Nephron progenitor cell (in vitro differentiated cells): ENCODE measurements at regions not wholly inside any gene's neighbourhood (a gene's known extent, or its start where the extent isn't known, plus 50 kb on each side); places are given as distances from the start of the nearest gene placed in this dataset.

Experiments used
- DNase-seq: peaks from one replicate; pipeline ENCODE4 v3.0.0; 2021
- H3K27ac Mint-ChIP-seq: 2 replicates; pipeline ENCODE4 v1.8.0; 2021; ENCODE audit warnings: mild to moderate bottlenecking, moderate library complexity, mixed read lengths
- H3K27me3 Mint-ChIP-seq: 2 replicates; pipeline ENCODE4 v1.8.0; 2021; ENCODE audit warnings: mild to moderate bottlenecking, low read depth, mixed read lengths; ENCODE audit not compliant: poor library complexity
- H3K36me3 Mint-ChIP-seq: 2 replicates; pipeline ENCODE4 v1.8.0; 2021; ENCODE audit warnings: low read depth, mixed read lengths
- H3K4me1 Mint-ChIP-seq: 2 replicates; pipeline ENCODE4 v1.8.0; 2021; ENCODE audit warnings: mixed read lengths
- H3K4me3 Mint-ChIP-seq: 2 replicates; pipeline ENCODE4 v1.8.0; 2021; ENCODE audit warnings: mild to moderate bottlenecking, moderate library complexity, mixed read lengths
- H3K9me3 Mint-ChIP-seq: 2 replicates; pipeline ENCODE4 v1.8.0; 2021; ENCODE audit warnings: mild to moderate bottlenecking, moderate library complexity, mixed read lengths
- TF ChIP-seq, protein P1 (sequence below): fragments of 200-600 bp; sonication (generic); IDR thresholded peaks from 2 replicates; pipeline ENCODE4 v1.5.0; 2021; ENCODE audit warnings: antibody characterized with exemption

DNA sequence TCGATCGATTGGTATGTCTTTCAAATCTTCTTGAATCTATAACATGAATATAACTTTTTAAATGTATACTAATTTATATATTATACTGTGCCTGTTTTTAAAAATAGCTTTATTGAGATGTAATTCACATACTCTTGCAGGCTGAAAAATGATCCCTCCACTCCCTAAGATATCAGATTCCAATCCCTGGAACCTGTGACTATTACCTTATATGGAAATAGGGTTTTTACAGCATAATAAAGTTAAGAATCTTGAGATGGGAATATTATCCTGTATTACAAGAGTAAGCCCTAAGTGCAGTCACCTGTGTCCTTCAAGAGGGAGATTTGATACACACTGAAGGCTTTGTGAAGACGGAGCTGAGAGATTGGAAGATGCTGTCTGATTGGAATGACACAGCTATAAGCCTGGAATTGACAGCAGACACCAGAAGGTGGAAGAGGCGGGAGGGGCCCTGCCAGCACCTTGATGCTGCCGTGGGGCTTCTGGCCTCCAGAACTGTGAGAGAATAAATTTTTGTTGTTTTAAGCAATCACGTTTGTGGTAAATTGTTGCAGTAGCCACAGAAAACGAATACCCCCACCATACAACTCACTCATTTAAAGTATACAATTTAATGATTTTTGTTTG is 161.3 kb downstream of the RMI1 start:
- Mint-ChIP-seq H3K27ac (no peak overlapping the region), H3K9me3 (no peaks in the 10 kb centered on the region), H3K4me1 (peaks cover 40% of the 10 kb centered on the region), H3K4me3 (peak overlapping the region; percentile 60), H3K36me3 (no peaks in the 10 kb centered on the region), H3K27me3 (peaks cover 73% of the 10 kb centered on the region)
- peak; percentile 17 for DNase-seq
- TF ChIP-seq, protein P1, sequence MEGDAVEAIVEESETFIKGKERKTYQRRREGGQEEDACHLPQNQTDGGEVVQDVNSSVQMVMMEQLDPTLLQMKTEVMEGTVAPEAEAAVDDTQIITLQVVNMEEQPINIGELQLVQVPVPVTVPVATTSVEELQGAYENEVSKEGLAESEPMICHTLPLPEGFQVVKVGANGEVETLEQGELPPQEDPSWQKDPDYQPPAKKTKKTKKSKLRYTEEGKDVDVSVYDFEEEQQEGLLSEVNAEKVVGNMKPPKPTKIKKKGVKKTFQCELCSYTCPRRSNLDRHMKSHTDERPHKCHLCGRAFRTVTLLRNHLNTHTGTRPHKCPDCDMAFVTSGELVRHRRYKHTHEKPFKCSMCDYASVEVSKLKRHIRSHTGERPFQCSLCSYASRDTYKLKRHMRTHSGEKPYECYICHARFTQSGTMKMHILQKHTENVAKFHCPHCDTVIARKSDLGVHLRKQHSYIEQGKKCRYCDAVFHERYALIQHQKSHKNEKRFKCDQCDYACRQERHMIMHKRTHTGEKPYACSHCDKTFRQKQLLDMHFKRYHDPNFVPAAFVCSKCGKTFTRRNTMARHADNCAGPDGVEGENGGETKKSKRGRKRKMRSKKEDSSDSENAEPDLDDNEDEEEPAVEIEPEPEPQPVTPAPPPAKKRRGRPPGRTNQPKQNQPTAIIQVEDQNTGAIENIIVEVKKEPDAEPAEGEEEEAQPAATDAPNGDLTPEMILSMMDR, result no peak

DNA sequence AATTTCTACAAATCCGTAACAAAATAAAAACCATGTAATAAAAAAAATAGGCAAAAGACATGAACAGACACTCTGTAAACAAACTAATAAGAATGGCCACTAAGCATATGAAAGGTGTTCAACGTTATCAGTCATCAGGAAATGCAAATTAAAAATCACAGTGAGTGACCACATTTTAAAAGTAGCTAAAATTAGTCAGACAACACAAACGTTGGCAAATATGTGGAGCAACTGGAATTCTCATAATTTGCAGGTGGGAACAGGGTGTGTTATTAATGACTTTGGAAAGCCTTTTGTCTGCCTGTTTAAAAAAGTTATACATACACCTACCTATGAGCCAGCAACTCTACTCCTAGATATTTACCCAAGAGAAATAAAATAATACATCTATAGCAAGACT is 164.4 kb downstream of the RMI1 start:
- peaks cover 44% of the 10 kb centered on the region for H3K4me1 Mint-ChIP-seq
- no peak overlapping the region for H3K27ac Mint-ChIP-seq
- H3K36me3 Mint-ChIP-seq, result no peaks in the 10 kb centered on the region
- TF ChIP-seq, protein P1, result no peak
- no peak for DNase-seq
- no peak overlapping the region for H3K4me3 Mint-ChIP-seq
- H3K27me3 Mint-ChIP-seq, result peaks cover 43% of the 10 kb centered on the region
- H3K9me3 Mint-ChIP-seq, result no peaks in the 10 kb centered on the region

DNA sequence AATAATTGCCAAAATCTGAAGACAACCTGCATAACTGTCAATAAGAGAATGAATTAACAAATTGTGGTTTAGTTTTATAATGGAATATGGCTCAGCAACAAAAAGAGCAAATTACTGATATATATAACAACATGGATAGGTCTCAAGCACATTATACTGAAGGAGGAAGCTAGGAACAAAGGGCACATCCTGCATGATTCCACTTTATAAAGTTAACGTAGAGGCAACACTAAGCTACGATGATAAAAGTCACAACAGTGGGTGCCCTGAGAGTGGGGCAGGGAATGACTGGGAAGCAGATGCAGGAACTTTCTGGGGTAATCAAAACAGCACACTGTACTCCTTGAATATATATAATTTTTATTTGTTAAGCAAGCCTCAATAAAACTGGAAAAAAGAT is 165.2 kb downstream of the RMI1 start:
- Mint-ChIP-seq H3K9me3 (no peaks in the 10 kb centered on the region), H3K4me3 (no peak overlapping the region), H3K36me3 (no peaks in the 10 kb centered on the region), H3K27me3 (peaks cover 36% of the 10 kb centered on the region), H3K4me1 (peaks cover 38% of the 10 kb centered on the region), H3K27ac (no peak overlapping the region)
- TF ChIP-seq, protein P1, result no peak
- DNase-seq, result no peak

DNA sequence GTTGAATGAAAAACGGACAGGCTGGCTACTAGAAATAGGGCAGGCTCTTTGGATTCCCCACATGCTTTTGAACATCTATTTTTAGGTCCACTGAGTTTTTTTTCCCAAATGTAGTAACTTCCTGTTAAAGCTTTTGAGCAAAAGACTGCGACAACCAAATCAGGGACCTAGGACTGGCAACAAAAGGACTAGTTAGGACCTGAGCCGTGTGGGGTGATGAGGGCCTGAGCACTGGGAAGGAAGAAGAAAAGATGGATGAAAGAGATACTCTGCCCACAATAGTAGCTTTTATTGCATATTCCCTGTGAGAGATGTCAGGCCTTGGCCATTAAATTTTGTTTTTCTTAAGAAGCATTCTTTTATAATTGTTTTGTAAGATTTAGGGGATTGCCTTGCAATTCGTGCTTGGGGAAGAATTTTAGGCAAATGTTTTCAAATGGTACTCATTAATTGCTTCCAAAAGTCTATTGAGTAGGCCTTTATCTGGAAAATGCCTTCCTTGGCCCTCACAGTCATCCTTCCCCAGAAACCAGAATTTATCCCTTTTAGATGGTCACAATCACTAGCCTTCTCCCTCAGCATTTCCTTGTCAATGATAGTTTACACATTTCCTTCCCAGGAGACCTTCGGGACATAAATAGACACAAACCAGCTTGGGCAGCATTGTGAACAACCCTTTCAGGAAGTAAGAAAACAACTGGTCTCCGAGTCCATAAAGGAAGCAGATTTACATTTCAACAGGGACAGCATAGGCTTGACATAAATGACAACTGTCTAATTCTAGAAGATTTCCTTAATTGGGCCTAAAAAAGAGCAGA is 166.5 kb downstream of the RMI1 start:
- DNase-seq, result no peak
- H3K27ac Mint-ChIP-seq, result peak overlapping the region; percentile 39
- no peaks in the 10 kb centered on the region for H3K9me3 Mint-ChIP-seq
- no peak overlapping the region for H3K4me3 Mint-ChIP-seq
- no peaks in the 10 kb centered on the region for H3K36me3 Mint-ChIP-seq
- peaks cover 23% of the 10 kb centered on the region for H3K27me3 Mint-ChIP-seq
- peaks cover 24% of the 10 kb centered on the region for H3K4me1 Mint-ChIP-seq
- TF ChIP-seq, protein P1, result no peak

DNA sequence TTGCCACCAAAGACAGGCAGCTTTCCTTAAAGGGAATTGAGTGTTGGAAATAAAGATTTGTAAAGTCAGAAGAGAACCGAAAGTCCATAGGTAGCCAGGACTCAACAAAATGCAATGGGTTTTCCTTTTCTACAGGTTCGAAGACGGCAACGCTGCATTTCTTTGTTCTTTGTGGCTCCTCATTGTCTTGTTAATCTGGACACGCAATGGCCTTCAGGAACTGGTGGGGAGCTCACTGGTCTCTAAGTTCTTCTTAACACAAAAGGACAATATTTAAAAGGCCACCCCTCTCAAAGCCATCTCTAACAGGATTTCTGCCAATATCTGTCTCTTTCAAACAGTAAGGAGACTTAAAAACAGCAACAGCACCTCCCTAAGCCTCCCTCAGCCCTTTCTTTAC is 170.6 kb downstream of the RMI1 start:
- no peak for DNase-seq
- Mint-ChIP-seq H3K9me3 (no peaks in the 10 kb centered on the region), H3K36me3 (no peaks in the 10 kb centered on the region), H3K4me1 (peaks cover 19% of the 10 kb centered on the region), H3K27ac (no peak overlapping the region), H3K27me3 (no peaks in the 10 kb centered on the region), H3K4me3 (no peak overlapping the region)
- TF ChIP-seq, protein P1, result no peak

DNA sequence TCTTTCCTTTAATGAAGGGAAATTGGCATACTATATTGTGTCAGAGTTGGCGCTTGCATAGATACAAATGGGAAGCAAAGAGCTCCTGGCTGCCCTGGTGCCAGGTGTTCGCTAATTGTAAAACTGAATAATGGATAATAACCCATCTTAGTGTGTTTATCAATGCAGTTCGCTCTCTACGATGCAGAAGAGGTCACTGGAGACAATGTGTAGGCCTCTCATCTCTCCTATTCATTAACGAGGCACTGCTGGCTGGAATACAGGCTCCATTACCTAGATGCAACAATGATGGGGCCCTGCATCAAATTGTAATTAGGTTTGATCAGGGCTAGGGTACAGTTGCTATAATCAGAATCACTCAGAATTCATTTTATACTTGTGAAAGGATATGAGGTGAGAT is 171.0 kb downstream of the RMI1 start:
- Mint-ChIP-seq H3K27me3 (no peaks in the 10 kb centered on the region), H3K4me3 (no peak overlapping the region), H3K36me3 (no peaks in the 10 kb centered on the region), H3K9me3 (no peaks in the 10 kb centered on the region), H3K4me1 (peaks cover 15% of the 10 kb centered on the region), H3K27ac (no peak overlapping the region)
- TF ChIP-seq, protein P1, result no peak
- DNase-seq, result no peak
